Tibial nerve (tissue), 4 donors: ENCODE measurements at regions not wholly inside any gene's neighbourhood (a gene's known extent, or its start where the extent isn't known, plus 50 kb on each side); places are given as distances from the start of the nearest gene placed in this dataset.

Source experiments
- DNase-seq, 2 donors: peaks; one replicate each; pipeline ENCODE4 v3.0.0-alpha.2; 2019; ENCODE audit warnings: low spot score in 2 of 2
- H3K27ac ChIP-seq, 4 donors: fragments of 200-600 bp; sonication (generic) in 3 of 4; one replicate each; pipeline ENCODE4 v1.5.1; 2017 to 2019; ENCODE audit warnings: mild to moderate bottlenecking in 1 of 4
- H3K27me3 ChIP-seq, 2 donors: fragments of 200-600 bp; sonication (generic) in 1 of 2; one replicate each; pipeline versions ENCODE4 v1.5.1 to v1.6.0; 2017 to 2019
- H3K36me3 ChIP-seq, 3 donors: fragments of 200-600 bp; sonication (generic); one replicate each; pipeline ENCODE4 v1.5.1; 2018 to 2019
- H3K4me1 ChIP-seq, 4 donors: fragments of 200-600 bp; sonication (generic) in 3 of 4; one replicate each; pipeline ENCODE4 v1.5.1; 2017 to 2019
- H3K4me3 ChIP-seq, 4 donors: fragments of 200-600 bp; sonication (generic) in 3 of 4; one replicate each; pipeline ENCODE4 v1.5.1; 2017 to 2019; ENCODE audit warnings: mild to moderate bottlenecking in 1 of 4, moderate library complexity in 1 of 4
- H3K9me3 ChIP-seq, 4 donors: fragments of 200-600 bp; sonication (generic) in 3 of 4; one replicate each; pipeline ENCODE4 v1.5.1; 2017 to 2019
- CTCF ChIP-seq, 5 experiments: fragments of 200-600 bp in 3 of 5; fragments of 450-650 bp in 2 of 5; sonication (generic) in 3 of 5; IDR thresholded peaks; one replicate each; pipeline ENCODE4 v1.5.1; 2016 to 2019; ENCODE audit warnings: antibody characterized with exemption in 5 of 5, mild to moderate bottlenecking in 3 of 5, moderate library complexity in 2 of 5
- EP300 ChIP-seq, 2 donors: sonication (generic); formaldehyde crosslinking; IDR thresholded peaks; one replicate each; pipeline ENCODE4 v1.6.1; 2017; ENCODE audit warnings: antibody characterized with exemption in 2 of 2, mild to moderate bottlenecking in 1 of 2
- POLR2A ChIP-seq, 2 donors: fragments of 450-650 bp; IDR thresholded peaks; one replicate each; pipeline ENCODE4 v1.6.1; 2017; ENCODE audit warnings: antibody characterized with exemption in 2 of 2, mild to moderate bottlenecking in 2 of 2, moderate library complexity in 2 of 2
- whole genome bisulfite sequencing, 2 donors: methylation state at CpG; one replicate each; pipeline ENCODE4 v1.1.5; 2018; 5-methylcytosine and 5-hydroxymethylcytosine counted together

GRCh38 chr3:184477940-184478339 is 83.6 kb upstream of the EPHB3 start:
- H3K4me1 ChIP-seq: no peaks in the 10 kb centered on the region
- DNase-seq: no peak
- H3K27me3 ChIP-seq: no peaks in the 10 kb centered on the region
- TF ChIP-seq POLR2A (IDR thresholded peaks at IDR 0.05) (no peak), CTCF (IDR thresholded peaks at IDR 0.05) (no peak), EP300 (IDR thresholded peaks at IDR 0.05) (no peak)
- H3K9me3 ChIP-seq: peaks cover 0 to 6% (median 0%) of the 10 kb centered on the region in 4 donors
- 86 to 87% methylated on average over 1 of the region's 1 CpG for WGBS, 2 donors
- H3K4me3 ChIP-seq: no peak overlapping the region
- no peaks in the 10 kb centered on the region for H3K36me3 ChIP-seq
- H3K27ac ChIP-seq: no peak overlapping the region

- H3K36me3 ChIP-seq: no peaks in the 10 kb centered on the region
- H3K9me3 ChIP-seq: peaks cover 0 to 6% (median 0%) of the 10 kb centered on the region in 4 donors
- no peaks in the 10 kb centered on the region for H3K4me1 ChIP-seq
- no peaks in the 10 kb centered on the region for H3K27me3 ChIP-seq
- TF ChIP-seq EP300 (IDR thresholded peaks at IDR 0.05) (peak in 1 of 2 donors; percentile 27), POLR2A (IDR thresholded peaks at IDR 0.05) (no peak)
- DNase-seq: no peak
- 45 to 53% methylated on average over 8 of the region's 8 CpGs for WGBS, 2 donors
- H3K27ac ChIP-seq: no peak overlapping the region
- no peak overlapping the region for H3K4me3 ChIP-seq
These were observed 82.0 kb upstream of the EPHB3 start for GRCh38 chr3:184479426-184480126.

- H3K36me3 ChIP-seq: no peaks in the 10 kb centered on the region
- no peak for DNase-seq
- 76 to 83% methylated on average over 2 of the region's 2 CpGs for WGBS, 2 donors
- no peaks in the 10 kb centered on the region for H3K27me3 ChIP-seq
- no peak overlapping the region for H3K4me3 ChIP-seq
- peaks cover 0 to 6% (median 0%) of the 10 kb centered on the region in 4 donors for H3K9me3 ChIP-seq
- TF ChIP-seq CTCF (IDR thresholded peaks at IDR 0.05) (no peak), EP300 (IDR thresholded peaks at IDR 0.05) (no peak), POLR2A (IDR thresholded peaks at IDR 0.05) (no peak)
- no peaks in the 10 kb centered on the region for H3K4me1 ChIP-seq
- H3K27ac ChIP-seq: no peak overlapping the region
These were observed 80.8 kb upstream of the EPHB3 start for GRCh38 chr3:184480831-184481230.

- Histone ChIP-seq H3K4me3 (no peak overlapping the region), H3K27me3 (peaks cover 0 to under 1% of the 10 kb centered on the region in 2 donors), H3K27ac (no peak overlapping the region), H3K4me1 (no peaks in the 10 kb centered on the region), H3K36me3 (no peaks in the 10 kb centered on the region), H3K9me3 (peaks cover 0 to 6% (median 0%) of the 10 kb centered on the region in 4 donors)
- WGBS, 2 donors: 47 to 66% methylated on average over 7 of the region's 7 CpGs
- DNase-seq: no peak
- no peak for TF ChIP-seq POLR2A (IDR thresholded peaks at IDR 0.05)
- no peak for TF ChIP-seq EP300 (IDR thresholded peaks at IDR 0.05)
- TF ChIP-seq CTCF (IDR thresholded peaks at IDR 0.05): no peak
These were observed 79.5 kb upstream of the EPHB3 start for GRCh38 chr3:184481984-184482671.

GRCh38 chr3:184485241-184485640 is 76.3 kb upstream of the EPHB3 start:
- H3K9me3 ChIP-seq: no peaks in the 10 kb centered on the region
- no peak for TF ChIP-seq CTCF (IDR thresholded peaks at IDR 0.05)
- no peak for TF ChIP-seq POLR2A (IDR thresholded peaks at IDR 0.05)
- no peak overlapping the region for H3K4me3 ChIP-seq
- H3K27me3 ChIP-seq: peaks cover 0 to 31% of the 10 kb centered on the region in 2 donors
- H3K4me1 ChIP-seq: peaks cover 0 to under 1% (median 0%) of the 10 kb centered on the region in 4 donors
- 30 to 33% methylated on average over 2 of the region's 2 CpGs for WGBS, 2 donors
- DNase-seq: no peak
- no peak overlapping the region for H3K27ac ChIP-seq
- no peaks in the 10 kb centered on the region for H3K36me3 ChIP-seq
